WTC11 (cell line): ENCODE measurements at regions not wholly inside any gene's neighbourhood (a gene's known extent, or its start where the extent isn't known, plus 50 kb on each side); places are given as distances from the start of the nearest gene placed in this dataset.

Source experiments
- ATAC-seq: fragments of 200-7000 bp; cut with Tn5 transposase; 2 replicates; pipeline ENCODE4 v1.10.0; 2021; ENCODE audit warnings: mild to moderate bottlenecking, moderate library complexity
- CTCF ChIA-PET: fragments of 300-600 bp; sonication (Branson Sonifier 250); formaldehyde crosslinking; loops from one replicate; lab custom pipeline; 2021; ENCODE audit warnings: antibody characterized with exemption; lab: Charles Lee
- POLR2A ChIA-PET: fragments of 350-600 bp; sonication (Branson Sonifier 250); formaldehyde crosslinking; loops from one replicate; lab custom pipeline; 2021; ENCODE audit warnings: antibody characterized with exemption; lab: Charles Lee
- DNase-seq: peaks from one replicate; pipeline ENCODE4 v3.0.0; 2021; ENCODE audit warnings: low spot score
- H3K27ac Mint-ChIP-seq: 2 replicates; pipeline ENCODE4 v1.8.0; 2021; ENCODE audit warnings: mixed read lengths
- H3K27me3 Mint-ChIP-seq: 2 replicates; pipeline ENCODE4 v1.8.0; 2021; ENCODE audit warnings: low read depth, mild to moderate bottlenecking, moderate library complexity, mixed read lengths
- H3K36me3 Mint-ChIP-seq: 2 replicates; pipeline ENCODE4 v1.8.0; 2021; ENCODE audit warnings: mixed read lengths
- H3K4me1 Mint-ChIP-seq: 2 replicates; pipeline ENCODE4 v1.8.0; 2022; ENCODE audit warnings: mixed read lengths
- H3K4me3 Mint-ChIP-seq: 2 replicates; pipeline ENCODE4 v1.8.0; 2021; ENCODE audit warnings: mild to moderate bottlenecking, moderate library complexity, mixed read lengths
- H3K9me3 Mint-ChIP-seq: 2 replicates; pipeline ENCODE4 v1.8.0; 2021; ENCODE audit warnings: mixed read lengths
- CREB1 ChIP-seq: sonication (generic); formaldehyde crosslinking; IDR thresholded peaks from 2 replicates; pipeline ENCODE4 v1.8.0; 2023; ENCODE audit warnings: mild to moderate bottlenecking, missing genetic modification reagents
- ESRRA ChIP-seq: sonication (generic); formaldehyde crosslinking; IDR thresholded peaks from 2 replicates; pipeline ENCODE4 v1.8.1; 2022; ENCODE audit warnings: mild to moderate bottlenecking, missing genetic modification reagents, borderline replicate concordance
- ETV6 ChIP-seq: sonication (generic); formaldehyde crosslinking; IDR thresholded peaks from 2 replicates; pipeline ENCODE4 v1.8.1; 2022; ENCODE audit warnings: mild to moderate bottlenecking, missing genetic modification reagents
- FOXK1 ChIP-seq: sonication (generic); formaldehyde crosslinking; IDR thresholded peaks from 2 replicates; pipeline ENCODE4 v1.8.0; 2022; ENCODE audit warnings: mild to moderate bottlenecking, moderate library complexity, missing genetic modification reagents
- JUN ChIP-seq: sonication (generic); formaldehyde crosslinking; IDR thresholded peaks from 2 replicates; pipeline ENCODE4 v1.8.0; 2023; ENCODE audit warnings: mild to moderate bottlenecking, missing genetic modification reagents
- KAT7 ChIP-seq: sonication (generic); formaldehyde crosslinking; IDR thresholded peaks from 2 replicates; pipeline ENCODE4 v1.8.1; 2023; ENCODE audit warnings: missing genetic modification reagents, mild to moderate bottlenecking, borderline replicate concordance
- ZNF281 ChIP-seq: sonication (generic); formaldehyde crosslinking; IDR thresholded peaks from 2 replicates; pipeline ENCODE4 v1.8.0; 2023; ENCODE audit warnings: mild to moderate bottlenecking, missing genetic modification reagents
- ZNF512 ChIP-seq: sonication (generic); formaldehyde crosslinking; IDR thresholded peaks from 2 replicates; pipeline ENCODE4 v1.8.1; 2022; ENCODE audit warnings: missing genetic modification reagents, borderline replicate concordance
- ZSCAN18 ChIP-seq: fragments of 250-450 bp; sonication (Bioruptor Pico); IDR thresholded peaks from 2 replicates; pipeline ENCODE4 v2.1.2; 2022; ENCODE audit warnings: mild to moderate bottlenecking, moderate library complexity
- TF ChIP-seq, protein P1 (sequence below): sonication (generic); formaldehyde crosslinking; IDR thresholded peaks from 2 replicates; pipeline ENCODE4 v1.8.0; 2022; ENCODE audit warnings: missing genetic modification reagents
- TF ChIP-seq, protein P2 (sequence below): fragments of 250-450 bp; sonication (Bioruptor Pico); IDR thresholded peaks from 2 replicates; pipeline ENCODE4 v1.9.0; 2021; ENCODE audit warnings: moderate library complexity, mild to moderate bottlenecking, inconsistent platforms, borderline replicate concordance
- TF ChIP-seq, protein P3 (sequence below): sonication (generic); formaldehyde crosslinking; IDR thresholded peaks from 2 replicates; pipeline ENCODE4 v1.8.1; 2022; ENCODE audit warnings: low read depth, missing genetic modification reagents, borderline replicate concordance
- TF ChIP-seq, protein P4 (sequence below): sonication (generic); formaldehyde crosslinking; IDR thresholded peaks from 2 replicates; pipeline ENCODE4 v1.8.0; 2022; ENCODE audit warnings: mild to moderate bottlenecking, missing genetic modification reagents

- Mint-ChIP-seq H3K4me1 (no peaks in the 10 kb centered on the region), H3K4me3 (no peak overlapping the region), H3K27me3 (no peaks in the 10 kb centered on the region), H3K9me3 (no peaks in the 10 kb centered on the region), H3K27ac (no peak overlapping the region), H3K36me3 (no peaks in the 10 kb centered on the region)
- TF ChIP-seq, protein P1, sequence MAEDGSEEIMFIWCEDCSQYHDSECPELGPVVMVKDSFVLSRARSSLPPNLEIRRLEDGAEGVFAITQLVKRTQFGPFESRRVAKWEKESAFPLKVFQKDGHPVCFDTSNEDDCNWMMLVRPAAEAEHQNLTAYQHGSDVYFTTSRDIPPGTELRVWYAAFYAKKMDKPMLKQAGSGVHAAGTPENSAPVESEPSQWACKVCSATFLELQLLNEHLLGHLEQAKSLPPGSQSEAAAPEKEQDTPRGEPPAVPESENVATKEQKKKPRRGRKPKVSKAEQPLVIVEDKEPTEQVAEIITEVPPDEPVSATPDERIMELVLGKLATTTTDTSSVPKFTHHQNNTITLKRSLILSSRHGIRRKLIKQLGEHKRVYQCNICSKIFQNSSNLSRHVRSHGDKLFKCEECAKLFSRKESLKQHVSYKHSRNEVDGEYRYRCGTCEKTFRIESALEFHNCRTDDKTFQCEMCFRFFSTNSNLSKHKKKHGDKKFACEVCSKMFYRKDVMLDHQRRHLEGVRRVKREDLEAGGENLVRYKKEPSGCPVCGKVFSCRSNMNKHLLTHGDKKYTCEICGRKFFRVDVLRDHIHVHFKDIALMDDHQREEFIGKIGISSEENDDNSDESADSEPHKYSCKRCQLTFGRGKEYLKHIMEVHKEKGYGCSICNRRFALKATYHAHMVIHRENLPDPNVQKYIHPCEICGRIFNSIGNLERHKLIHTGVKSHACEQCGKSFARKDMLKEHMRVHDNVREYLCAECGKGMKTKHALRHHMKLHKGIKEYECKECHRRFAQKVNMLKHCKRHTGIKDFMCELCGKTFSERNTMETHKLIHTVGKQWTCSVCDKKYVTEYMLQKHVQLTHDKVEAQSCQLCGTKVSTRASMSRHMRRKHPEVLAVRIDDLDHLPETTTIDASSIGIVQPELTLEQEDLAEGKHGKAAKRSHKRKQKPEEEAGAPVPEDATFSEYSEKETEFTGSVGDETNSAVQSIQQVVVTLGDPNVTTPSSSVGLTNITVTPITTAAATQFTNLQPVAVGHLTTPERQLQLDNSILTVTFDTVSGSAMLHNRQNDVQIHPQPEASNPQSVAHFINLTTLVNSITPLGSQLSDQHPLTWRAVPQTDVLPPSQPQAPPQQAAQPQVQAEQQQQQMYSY (CRISPR knock-in tag): no peak
- TF ChIP-seq, protein P2, sequence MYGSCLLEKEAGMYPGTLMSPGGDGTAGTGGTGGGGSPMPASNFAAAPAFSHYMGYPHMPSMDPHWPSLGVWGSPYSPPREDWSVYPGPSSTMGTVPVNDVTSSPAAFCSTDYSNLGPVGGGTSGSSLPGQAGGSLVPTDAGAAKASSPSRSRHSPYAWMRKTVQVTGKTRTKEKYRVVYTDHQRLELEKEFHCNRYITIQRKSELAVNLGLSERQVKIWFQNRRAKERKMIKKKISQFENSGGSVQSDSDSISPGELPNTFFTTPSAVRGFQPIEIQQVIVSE: no peak
- TF ChIP-seq CREB1 (CRISPR knock-in tag): no peak
- no peak for TF ChIP-seq ESRRA (CRISPR knock-in tag)
- TF ChIP-seq ZNF281: no peak
- TF ChIP-seq ETV6 (CRISPR knock-in tag): no peak
- TF ChIP-seq ZSCAN18 (CRISPR knock-in tag): no peak
- TF ChIP-seq KAT7 (CRISPR knock-in tag): no peak
- TF ChIP-seq, protein P3, sequence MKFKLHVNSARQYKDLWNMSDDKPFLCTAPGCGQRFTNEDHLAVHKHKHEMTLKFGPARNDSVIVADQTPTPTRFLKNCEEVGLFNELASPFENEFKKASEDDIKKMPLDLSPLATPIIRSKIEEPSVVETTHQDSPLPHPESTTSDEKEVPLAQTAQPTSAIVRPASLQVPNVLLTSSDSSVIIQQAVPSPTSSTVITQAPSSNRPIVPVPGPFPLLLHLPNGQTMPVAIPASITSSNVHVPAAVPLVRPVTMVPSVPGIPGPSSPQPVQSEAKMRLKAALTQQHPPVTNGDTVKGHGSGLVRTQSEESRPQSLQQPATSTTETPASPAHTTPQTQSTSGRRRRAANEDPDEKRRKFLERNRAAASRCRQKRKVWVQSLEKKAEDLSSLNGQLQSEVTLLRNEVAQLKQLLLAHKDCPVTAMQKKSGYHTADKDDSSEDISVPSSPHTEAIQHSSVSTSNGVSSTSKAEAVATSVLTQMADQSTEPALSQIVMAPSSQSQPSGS: no peak
- TF ChIP-seq JUN (CRISPR knock-in tag): no peak
- no peak for TF ChIP-seq ZNF512 (CRISPR knock-in tag)
- TF ChIP-seq, protein P4, sequence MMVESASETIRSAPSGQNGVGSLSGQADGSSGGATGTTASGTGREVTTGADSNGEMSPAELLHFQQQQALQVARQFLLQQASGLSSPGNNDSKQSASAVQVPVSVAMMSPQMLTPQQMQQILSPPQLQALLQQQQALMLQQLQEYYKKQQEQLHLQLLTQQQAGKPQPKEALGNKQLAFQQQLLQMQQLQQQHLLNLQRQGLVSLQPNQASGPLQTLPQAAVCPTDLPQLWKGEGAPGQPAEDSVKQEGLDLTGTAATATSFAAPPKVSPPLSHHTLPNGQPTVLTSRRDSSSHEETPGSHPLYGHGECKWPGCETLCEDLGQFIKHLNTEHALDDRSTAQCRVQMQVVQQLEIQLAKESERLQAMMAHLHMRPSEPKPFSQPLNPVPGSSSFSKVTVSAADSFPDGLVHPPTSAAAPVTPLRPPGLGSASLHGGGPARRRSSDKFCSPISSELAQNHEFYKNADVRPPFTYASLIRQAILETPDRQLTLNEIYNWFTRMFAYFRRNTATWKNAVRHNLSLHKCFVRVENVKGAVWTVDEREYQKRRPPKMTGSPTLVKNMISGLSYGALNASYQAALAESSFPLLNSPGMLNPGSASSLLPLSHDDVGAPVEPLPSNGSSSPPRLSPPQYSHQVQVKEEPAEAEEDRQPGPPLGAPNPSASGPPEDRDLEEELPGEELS (CRISPR knock-in tag): no peak
- TF ChIP-seq FOXK1 (CRISPR knock-in tag): no peak
- DNase-seq (no peak), ATAC-seq (no peak)
- ChIA-PET POLR2A (no interaction called here), CTCF (no interaction called here)
These were observed 102.1 kb upstream of the RAB27B start for GRCh38 chr18:54726143-54726542.
